Esophagus squamous epithelium (tissue), 5 donors: ENCODE measurements at regions not wholly inside any gene's neighbourhood (a gene's known extent, or its start where the extent isn't known, plus 50 kb on each side); places are given as distances from the start of the nearest gene placed in this dataset.

ENCODE experiments used
- DNase-seq: peaks from one replicate; lab custom pipeline; 2025; lab: John Stamatoyannopoulos, UW
- H3K27ac ChIP-seq, 4 donors: fragments of 200-600 bp; sonication (generic); one replicate each; pipeline ENCODE4 v1.5.1; 2016 to 2019; ENCODE audit warnings: mild to moderate bottlenecking in 1 of 4
- H3K27me3 ChIP-seq, 4 donors: fragments of 200-600 bp; sonication (generic); 1 replicate in 3 of 4; 2 replicates in 1 of 4; pipeline versions ENCODE4 v1.5.1 to v1.6.0; 2017 to 2021; ENCODE audit warnings: antibody characterized with exemption in 1 of 4
- H3K36me3 ChIP-seq, 3 donors: fragments of 200-600 bp; sonication (generic); one replicate each; pipeline ENCODE4 v1.5.1; 2016 to 2019
- H3K4me1 ChIP-seq, 3 donors: fragments of 200-600 bp; sonication (generic); one replicate each; pipeline ENCODE4 v1.5.1; 2017 to 2019
- H3K4me3 ChIP-seq, 4 donors: fragments of 200-600 bp; sonication (generic); 1 replicate in 3 of 4; 2 replicates in 1 of 4; pipeline ENCODE4 v1.5.1; 2016 to 2019; ENCODE audit warnings: mild to moderate bottlenecking in 2 of 4, moderate library complexity in 1 of 4
- H3K9me3 ChIP-seq, 3 donors: fragments of 200-600 bp; sonication (generic); one replicate each; pipeline ENCODE4 v1.5.1; 2016 to 2019
- POLR2A ChIP-seq, 4 donors: fragments of 450-650 bp; IDR thresholded peaks; one replicate each; pipeline ENCODE4 v1.6.1; 2017; ENCODE audit warnings: antibody characterized with exemption in 4 of 4, mild to moderate bottlenecking in 4 of 4, moderate library complexity in 3 of 4
- WGBS, 2 donors: methylation state at CpG; one replicate each; pipeline ENCODE4 v1.1.5; 2018; 5-methylcytosine and 5-hydroxymethylcytosine counted together
- intact Hi-C: fragments of 100-400 bp; cut with DNase I; formaldehyde crosslinking; loops from one replicate; pipeline ENCODE4 v1.15.0; 2022
- TF ChIP-seq, protein P1 (sequence below), 6 experiments: fragments of 450-650 bp in 4 of 6; fragments of 200-600 bp in 2 of 6; sonication (generic) in 2 of 6; IDR thresholded peaks; one replicate each; pipeline ENCODE4 v1.5.1; 2016 to 2019; ENCODE audit warnings: antibody characterized with exemption in 6 of 6, mild to moderate bottlenecking in 4 of 6, moderate library complexity in 4 of 6
- donor health status: DM: yes; HTN: yes; CAD: no.

DNA sequence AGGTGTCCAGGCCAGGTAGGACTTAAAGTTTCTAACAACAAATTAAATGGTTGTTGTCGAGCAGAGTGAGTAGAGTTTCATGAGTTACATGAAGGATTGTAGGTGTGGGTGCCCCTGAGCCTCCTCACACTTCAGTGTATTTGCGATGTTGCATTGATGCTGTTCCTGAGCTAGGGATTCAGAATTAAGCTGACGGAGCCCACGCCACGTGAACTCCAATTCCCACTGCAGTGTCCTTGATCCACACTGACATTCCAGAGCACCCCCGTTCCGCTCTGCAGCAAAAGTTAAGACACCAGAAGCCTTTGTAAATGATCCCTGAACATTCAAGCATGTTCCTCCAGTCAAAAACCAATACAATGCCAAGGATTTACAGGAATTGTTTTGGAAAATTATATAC, 78.8 kb upstream of the SEC61G start:
- Histone ChIP-seq H3K36me3 (no peaks in the 10 kb centered on the region), H3K9me3 (no peaks in the 10 kb centered on the region), H3K27ac (peak overlapping the region in 3 of 4 donors; percentile 29 to 61 (median 60)), H3K4me3 (no peak overlapping the region), H3K27me3 (no peaks in the 10 kb centered on the region), H3K4me1 (peaks cover 0 to 31% (median 13%) of the 10 kb centered on the region in 3 donors)
- intact Hi-C loops = no loop called here
- TF ChIP-seq POLR2A (IDR thresholded peaks at IDR 0.05) = no peak
- TF ChIP-seq, protein P1, sequence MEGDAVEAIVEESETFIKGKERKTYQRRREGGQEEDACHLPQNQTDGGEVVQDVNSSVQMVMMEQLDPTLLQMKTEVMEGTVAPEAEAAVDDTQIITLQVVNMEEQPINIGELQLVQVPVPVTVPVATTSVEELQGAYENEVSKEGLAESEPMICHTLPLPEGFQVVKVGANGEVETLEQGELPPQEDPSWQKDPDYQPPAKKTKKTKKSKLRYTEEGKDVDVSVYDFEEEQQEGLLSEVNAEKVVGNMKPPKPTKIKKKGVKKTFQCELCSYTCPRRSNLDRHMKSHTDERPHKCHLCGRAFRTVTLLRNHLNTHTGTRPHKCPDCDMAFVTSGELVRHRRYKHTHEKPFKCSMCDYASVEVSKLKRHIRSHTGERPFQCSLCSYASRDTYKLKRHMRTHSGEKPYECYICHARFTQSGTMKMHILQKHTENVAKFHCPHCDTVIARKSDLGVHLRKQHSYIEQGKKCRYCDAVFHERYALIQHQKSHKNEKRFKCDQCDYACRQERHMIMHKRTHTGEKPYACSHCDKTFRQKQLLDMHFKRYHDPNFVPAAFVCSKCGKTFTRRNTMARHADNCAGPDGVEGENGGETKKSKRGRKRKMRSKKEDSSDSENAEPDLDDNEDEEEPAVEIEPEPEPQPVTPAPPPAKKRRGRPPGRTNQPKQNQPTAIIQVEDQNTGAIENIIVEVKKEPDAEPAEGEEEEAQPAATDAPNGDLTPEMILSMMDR (IDR thresholded peaks at IDR 0.05) = no peak
- 82 to 86% methylated on average over 7 of the region's 7 CpGs for WGBS, 2 donors
- DNase-seq = no peak

DNA sequence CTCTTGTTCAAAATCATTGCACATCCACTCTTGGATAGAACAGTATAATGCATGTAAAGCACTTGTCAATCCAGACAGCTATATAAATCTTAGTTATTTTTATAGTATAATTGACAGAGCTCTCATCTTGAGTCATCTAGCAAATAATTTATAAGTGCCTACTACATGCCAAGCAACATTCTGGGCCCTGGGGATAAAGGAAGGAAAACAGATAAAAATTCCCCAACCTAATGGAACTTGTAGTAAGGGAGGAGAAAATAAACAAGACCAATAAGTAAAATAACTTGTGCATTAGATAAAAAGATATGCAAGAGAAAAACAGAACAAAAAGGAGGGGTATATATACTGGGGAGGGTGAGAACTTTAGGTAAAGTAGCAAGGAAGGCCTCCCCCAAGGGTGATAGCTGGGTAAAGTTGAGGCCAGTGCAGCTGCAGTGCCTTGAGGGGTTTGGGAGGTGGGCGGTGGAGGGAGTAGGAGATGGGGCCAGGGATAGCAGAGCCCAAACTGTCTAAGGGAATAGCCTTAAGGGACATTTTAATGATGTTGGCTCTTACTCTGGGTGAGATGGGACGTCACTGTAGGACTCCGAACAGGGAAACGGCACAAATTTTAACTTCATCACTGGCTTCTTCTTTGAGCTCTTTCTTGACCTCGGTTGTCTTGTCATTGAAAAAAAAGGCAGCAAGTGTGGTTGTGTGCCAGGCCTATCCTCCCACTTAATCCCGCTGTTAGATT, 79.3 kb upstream of the SEC61G start:
- Histone ChIP-seq H3K4me3 (no peak overlapping the region), H3K27ac (peak overlapping the region in 2 of 4 donors; percentile 23 to 29)

DNA sequence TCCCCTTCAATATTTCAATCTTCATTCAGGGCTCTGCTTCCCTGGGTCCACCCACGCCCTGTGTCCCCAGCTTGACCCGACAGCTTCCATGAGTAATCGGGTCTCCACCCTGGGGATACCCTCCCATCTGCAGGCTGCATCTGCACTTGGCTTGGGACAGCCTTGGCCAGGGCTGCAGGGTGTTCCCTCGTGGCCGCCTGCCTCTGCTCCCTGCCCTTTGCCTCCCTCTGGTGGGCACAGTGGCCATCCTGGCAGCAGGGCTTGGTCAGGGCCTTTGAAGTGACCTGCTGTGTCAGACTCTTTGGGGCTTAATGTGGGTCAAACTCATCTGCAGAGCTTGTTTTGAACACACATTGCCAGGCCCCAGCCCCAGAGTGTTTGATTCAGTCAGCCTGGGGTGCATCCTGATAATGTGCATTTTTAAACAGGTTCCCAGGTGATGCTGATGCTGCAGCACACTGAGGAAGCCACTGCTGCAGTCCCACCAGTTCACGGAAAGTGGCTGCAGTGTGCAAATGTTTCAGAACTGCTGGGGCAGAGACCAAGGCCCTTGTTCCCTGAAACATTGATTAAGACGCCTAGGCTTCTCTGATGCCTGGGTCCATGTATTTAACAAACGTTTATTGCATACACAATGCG, 80.7 kb upstream of the SEC61G start:
- H3K27ac ChIP-seq = no peak overlapping the region
- intact Hi-C loops = no loop called here
- H3K27me3 ChIP-seq = no peaks in the 10 kb centered on the region
- H3K4me3 ChIP-seq = no peak overlapping the region
- H3K9me3 ChIP-seq = no peaks in the 10 kb centered on the region
- WGBS, 2 donors = 30 to 48% methylated on average over 6 to 9 of the region's 9 CpGs
- H3K4me1 ChIP-seq = peaks cover 0 to 38% (median 13%) of the 10 kb centered on the region in 3 donors
- no peak for TF ChIP-seq POLR2A (IDR thresholded peaks at IDR 0.05)
- TF ChIP-seq, protein P1 (IDR thresholded peaks at IDR 0.05) = peak in 5 of 6 experiments; percentile 53 to 82 (median 56)
- DNase-seq = no peak
- no peaks in the 10 kb centered on the region for H3K36me3 ChIP-seq

More for the DNA sequence above, 79.3 kb upstream of the SEC61G start:
- TF ChIP-seq POLR2A (IDR thresholded peaks at IDR 0.05) = no peak
- TF ChIP-seq, protein P1 (IDR thresholded peaks at IDR 0.05) = no peak
- intact Hi-C loops = no loop called here
- H3K27me3 ChIP-seq = no peaks in the 10 kb centered on the region
- peaks cover 0 to 31% (median 13%) of the 10 kb centered on the region in 3 donors for H3K4me1 ChIP-seq
- H3K9me3 ChIP-seq = no peaks in the 10 kb centered on the region
- WGBS, 2 donors = 81 to 86% methylated on average over 6 of the region's 6 CpGs
- DNase-seq = no peak
- H3K36me3 ChIP-seq = no peaks in the 10 kb centered on the region

DNA sequence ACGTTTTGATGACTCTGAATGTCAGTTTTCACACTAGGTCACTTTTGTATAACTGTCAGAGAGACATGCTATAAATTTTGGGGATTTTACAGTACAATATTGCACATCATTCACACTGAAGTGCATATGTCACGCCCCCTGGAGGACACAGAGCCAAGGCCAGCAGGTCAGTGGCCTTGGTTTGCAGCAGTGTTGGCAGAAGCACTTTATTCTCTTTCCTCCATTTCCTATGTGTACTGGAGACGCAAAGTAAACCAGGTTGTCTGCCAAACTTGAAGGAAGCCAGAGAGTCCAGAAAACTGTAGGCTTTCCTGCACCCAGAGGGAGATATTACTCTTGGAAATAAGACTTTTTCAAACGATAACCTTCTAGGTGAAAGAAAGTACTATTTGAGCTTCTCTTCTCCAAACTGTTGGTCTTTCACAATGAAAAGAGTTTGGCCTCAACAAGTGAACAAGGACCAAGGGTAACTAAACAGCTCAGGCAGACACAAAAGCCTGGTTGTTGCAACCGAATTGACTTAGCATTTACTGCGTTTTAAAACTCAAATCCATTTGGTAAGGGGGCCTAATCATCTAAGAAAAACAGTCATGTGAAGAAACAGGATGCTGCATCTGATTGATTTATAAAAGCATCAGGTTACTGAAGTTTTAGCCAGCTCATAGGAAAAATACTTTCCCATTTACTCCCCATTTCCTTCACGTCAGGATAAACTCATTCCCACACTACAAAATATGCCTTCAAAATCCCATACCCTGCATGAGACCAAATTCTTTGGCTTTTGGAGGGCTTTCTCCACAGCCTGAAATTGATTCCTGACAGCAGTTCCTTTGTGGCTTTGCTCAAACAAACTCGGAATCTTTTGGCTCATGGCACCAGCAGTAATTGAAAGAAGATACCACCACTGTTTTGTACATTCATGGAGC, 83.0 kb upstream of the SEC61G start:
- Histone ChIP-seq H3K27me3 (no peaks in the 10 kb centered on the region), H3K4me1 (peaks cover 0 to 38% (median 11%) of the 10 kb centered on the region in 3 donors), H3K27ac (no peak overlapping the region), H3K9me3 (no peaks in the 10 kb centered on the region), H3K36me3 (no peaks in the 10 kb centered on the region), H3K4me3 (no peak overlapping the region)
- DNase-seq = no peak
- 59 to 60% methylated on average over 8 of the region's 8 CpGs for WGBS, 2 donors
- no peak for TF ChIP-seq POLR2A (IDR thresholded peaks at IDR 0.05)
- TF ChIP-seq, protein P1 (IDR thresholded peaks at IDR 0.05) = peak in 4 of 6 experiments; percentile 4 to 34 (median 20)
- intact Hi-C loops = no loop called here
